Tongue (tissue), 1 donor: ENCODE measurements at regions not wholly inside any gene's neighbourhood (a gene's known extent, or its start where the extent isn't known, plus 50 kb on each side); places are given as distances from the start of the nearest gene placed in this dataset.

Source experiments
- DNase-seq: peaks from one replicate; pipeline ENCODE4 v3.0.0-alpha.2; 2015

DNA sequence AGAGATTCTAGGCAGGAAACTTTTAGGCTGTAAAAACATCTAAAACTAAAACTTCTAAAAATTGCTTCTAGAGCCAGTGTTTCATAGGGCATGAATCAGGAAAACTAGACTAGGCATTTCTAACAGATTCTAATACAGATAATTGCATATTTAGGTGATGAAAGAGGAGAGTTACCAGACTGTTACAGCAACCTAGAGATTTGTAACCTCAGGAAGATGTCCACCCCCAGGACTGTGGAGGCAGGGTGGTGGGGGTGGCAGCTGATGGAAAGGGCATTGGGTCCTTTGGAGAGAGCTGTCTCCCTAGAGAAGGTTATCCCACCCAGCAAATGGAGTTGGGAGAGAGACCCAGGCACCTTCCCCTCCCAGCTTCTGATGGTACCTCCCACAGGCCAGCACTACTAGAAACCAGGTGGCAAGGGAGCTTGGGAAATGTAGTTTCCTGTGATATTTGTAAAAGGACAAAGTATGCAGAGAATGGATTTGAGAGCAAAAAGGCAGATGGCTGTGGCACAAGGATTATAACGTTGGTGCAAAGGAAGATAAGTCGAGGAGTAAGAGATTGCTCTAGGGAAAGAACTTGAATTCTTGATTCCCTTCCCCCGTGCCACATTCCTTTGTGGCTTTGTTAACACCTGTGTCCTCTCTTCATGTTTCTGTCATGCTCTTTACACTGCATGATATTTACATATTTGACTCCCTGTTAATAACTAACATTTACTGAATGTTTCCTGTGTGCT, 75.6 kb upstream of the MGAT5 start:
- DNase-seq = no peak

DNA sequence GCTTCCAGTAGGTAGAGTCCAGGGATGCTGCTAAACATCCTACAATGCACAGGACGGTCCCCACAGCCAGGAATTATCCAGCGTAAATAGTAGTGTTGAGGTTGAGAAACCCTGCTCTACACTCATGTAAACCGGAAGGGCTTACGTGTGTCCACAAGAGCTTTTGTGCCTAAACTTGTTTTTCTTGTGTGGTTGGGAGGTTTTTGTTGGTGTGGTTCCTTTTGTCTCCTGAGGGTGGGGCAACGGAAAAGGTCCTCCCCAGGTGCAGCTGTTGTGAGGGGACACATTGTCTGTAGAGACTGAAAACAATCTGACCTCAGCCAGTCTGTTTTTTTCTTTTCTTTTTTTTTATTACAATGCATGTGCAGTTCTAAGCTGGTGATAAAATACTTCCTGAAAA, 72.7 kb upstream of the MGAT5 start:
- peak; percentile 44 for DNase-seq

DNA sequence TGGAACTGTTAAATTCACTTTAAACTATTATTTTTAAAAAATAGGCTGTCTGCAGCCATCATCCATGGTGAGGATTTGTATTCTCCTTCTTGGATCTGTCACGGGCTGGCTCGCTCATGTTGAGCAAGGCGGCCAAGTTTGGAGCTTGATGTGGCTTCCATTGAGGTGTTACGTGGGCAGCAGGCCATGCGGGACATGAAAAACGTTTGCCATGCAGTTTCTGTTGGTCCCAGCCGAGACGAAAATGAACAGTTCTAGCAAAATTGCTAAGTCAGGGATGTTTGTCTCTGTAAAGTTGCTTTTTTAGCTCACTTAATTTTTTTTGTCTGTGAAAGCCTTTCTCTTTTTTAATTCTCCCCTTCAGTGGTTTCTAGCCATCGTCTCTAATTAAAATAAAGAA, 70.2 kb upstream of the MGAT5 start:
- no peak for DNase-seq

DNA sequence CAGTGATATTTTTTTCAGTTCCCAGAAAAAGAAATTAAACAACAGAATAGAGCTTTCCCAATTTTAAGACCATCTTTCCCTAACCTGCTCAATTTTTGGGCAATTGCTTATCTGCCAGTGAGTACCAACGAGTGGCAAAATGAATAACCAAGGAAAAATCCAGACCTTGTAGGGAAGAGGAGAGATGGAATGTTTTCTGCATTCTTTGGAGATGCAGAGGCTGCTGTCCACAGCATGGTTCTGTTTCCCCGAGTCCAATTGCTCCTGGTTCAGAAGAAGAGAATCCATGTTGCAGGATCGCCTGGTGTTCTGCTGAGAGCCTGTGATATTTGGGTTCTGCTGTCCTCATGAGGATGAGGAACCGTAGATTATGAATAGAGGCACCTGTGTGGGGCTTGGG, 68.2 kb upstream of the MGAT5 start:
- DNase-seq = no peak

DNA sequence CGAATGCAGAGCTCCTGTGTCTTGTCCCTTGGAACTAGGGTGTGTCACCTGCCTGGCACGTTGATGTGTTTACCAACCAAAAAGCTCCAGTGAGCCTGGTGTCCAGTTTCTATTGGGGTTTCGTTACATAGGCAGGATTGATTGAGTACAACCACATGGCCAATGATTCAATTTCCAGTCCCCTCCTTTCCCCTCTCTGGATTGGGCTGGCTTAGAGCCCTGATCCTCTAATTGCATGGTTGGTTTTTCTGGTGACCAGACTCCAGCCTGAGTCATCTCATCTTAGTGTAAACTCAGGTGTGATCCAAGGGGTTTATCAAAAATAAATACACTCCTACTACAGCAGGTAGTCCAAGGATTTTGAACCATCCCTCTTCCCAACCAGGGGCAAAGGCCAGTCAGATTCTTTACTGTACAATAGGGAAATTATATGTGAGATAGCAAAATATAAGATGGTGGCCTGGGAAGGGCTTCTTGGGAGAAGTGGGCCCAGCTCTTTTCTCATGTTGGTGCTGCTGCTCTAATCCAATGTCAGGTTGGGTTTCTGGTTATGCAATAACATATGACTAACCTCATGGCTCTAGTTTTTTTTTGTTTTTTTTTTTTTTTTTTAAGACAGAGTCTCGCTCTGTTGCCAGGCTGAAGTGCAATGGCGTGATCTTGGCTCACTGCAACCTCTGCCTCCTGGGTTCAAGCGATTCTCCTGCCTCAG, 64.7 kb upstream of the MGAT5 start:
- DNase-seq = no peak

DNA sequence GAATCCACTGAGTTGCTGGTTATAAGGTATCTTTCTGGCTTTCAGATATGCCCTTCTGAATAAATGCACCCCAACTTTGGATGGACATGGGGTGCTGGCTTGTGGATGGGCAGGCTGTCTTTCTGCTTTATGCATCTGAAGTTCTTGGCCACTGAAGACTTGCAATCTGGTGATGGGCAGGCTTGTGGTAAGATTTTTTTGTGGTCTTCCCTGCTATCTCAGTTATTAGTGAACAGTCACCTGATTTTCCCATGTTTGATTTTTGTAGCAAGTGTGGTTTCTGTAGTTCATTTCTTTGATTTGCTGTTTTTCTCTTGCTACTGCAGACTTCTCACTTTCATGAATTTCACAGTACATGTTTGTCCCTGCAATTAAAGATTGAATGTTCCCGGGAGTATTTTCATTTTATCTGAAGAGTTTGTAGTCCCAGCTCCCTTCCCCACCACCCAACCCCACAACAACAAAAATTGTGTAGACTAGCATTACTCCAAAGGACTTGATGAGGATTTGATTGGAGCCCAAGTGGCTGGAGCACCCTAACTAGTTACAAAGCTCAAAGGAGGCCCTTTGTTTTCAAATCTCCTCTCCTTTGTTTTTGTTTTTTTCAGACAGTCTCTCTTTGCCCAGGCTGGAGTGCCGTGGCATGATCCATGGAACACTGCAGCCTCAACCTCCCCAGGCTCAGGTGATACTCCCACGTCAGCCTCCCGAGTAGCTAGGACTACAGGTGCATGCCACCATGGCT, 63.6 kb upstream of the MGAT5 start:
- no peak for DNase-seq

DNA sequence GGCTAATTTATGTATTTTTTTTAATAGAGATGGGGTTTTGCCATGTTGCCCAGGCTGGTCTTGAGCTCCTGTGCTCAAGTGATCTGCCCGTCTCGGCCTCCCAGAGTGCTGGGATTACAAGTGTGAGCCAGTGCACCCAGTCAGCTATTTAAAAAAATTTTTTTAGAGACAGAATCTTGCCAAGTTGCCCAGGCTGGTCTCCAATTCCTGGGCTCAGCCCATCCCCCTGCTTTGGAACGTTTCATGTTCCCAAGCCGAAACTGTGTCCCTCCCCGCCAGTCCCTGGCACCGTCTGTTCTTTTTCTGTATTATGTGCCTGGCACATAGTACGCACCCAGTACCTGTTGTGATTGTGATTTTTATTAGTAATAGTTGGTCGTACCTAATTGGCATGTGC, 63.1 kb upstream of the MGAT5 start:
- DNase-seq = no peak

DNA sequence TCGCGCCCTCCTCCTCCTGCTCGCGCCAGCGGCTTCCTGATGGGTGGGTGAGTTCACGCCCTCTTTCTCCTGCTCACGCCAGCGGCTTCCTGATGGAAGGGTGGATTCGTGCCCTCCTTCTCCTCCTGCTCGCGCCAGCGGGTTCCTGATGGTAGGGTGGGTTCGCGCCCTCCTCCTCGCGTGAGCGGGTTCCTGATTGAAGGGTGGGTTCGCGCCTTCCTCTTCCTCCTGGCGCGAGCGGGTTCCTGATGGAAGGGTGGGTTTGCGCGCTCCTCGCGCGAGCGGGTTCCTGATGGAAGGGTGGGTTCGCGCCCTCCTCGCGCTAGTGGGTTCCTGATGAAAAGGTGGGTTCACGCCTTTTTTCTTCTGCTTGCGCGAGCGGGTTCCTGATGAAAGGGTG, 62.0 kb upstream of the MGAT5 start:
- DNase-seq = no peak

DNA sequence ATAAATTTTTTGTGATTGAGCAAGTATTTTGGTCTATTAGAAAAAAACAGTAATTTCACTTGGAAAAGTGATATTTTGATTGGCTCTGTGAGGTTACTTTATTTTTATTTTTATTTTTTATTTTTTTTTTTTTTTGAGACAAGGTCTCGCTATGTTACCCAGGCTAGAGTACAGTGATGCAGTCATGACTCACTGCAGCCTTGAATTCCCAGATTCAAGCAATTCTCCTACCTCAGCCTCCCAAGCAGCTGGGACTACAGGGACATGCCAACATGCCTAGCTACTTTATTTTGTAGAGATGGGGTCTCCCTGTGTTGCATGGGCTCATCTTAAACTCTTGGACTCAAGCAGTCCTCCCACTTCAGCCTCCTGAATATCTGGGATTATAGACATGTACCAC, 60.9 kb upstream of the MGAT5 start:
- no peak for DNase-seq

DNA sequence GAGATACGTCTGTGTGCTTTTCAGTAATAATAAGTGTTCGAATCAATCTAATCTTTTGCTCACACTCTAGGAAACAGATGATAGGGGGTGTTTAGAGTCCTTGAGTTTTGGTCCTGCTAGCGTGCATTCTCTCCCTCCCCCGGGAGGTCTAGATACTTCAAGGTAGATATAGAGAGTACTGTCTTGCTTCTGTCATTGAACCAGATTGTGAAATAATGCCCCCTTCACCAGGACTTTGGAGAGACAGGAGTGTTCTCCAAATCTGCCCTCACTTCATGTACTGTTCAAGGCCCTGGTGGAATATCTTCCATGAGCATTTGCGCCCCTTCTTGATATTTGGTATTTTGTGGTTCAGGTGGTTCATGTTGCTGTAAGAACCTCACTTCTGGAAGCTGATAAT, 59.4 kb upstream of the MGAT5 start:
- DNase-seq = no peak

DNA sequence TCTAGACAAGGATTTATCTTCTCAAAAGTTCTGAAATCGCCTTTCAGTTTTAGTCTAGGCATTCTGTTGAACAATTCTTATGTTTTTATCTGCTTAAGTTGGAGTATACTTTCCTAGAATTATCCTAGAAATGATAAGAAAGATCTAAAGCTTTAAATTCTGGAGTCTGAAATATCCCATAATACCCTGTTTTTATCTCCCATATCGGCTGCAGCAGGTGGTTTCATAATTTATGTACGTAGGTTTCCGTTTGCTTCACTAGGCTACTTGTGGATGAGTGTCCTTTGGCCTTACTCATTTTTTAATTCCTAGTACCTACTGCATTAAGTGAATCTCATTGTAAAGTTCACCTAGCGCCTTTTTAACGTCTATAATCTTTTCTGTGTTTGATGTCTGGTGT, 58.5 kb upstream of the MGAT5 start:
- no peak for DNase-seq

DNA sequence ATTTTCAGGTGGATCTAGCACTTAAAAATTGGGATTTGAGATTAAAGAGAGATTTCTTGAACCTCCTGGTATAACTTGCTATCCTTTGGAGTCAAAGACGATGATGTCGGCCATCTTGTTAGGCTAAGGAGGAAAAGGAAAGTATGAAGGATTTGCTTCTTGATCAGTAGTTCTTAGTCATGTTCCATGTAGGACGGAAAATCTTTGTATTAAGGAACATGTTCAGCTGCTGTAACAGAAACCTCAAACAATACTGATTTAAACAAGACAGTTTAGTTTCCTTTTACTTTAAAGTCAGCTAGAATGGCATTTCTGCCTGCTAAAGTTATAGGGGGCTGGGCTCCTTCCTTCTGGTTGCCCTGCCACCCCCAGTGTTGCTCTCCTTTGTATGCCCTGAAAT, 56.4 kb upstream of the MGAT5 start:
- DNase-seq = no peak

DNA sequence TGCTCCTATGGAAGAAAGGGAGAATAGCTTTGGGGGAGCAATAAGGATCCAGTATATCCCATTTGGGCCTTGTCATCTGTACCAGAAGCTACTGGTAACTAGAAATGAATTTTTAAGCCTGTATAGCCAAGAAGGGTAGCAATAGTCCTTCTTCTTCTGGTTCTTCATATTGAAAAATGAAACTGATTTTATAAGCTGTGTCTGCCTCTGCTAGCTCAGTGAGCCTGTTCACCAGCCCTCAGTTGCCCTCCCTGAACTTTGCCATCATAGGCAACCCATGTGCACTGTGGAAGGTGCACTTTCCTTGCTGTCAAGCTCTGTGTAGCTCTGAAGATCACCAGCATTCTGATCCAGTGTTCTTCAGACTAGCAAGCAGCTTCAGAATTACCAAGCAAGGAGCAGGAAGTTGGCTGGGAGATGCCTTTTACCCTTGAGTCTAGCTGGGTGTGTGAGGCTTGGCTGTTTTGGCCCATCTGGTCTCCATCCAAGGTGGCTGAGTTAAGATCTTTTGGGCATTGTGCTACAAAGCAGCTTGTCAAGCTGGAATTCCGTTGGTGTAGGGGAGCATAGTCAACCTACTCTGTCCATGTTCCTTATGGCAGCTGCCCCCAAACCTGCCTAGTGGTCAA, 55.8 kb upstream of the MGAT5 start:
- no peak for DNase-seq

DNA sequence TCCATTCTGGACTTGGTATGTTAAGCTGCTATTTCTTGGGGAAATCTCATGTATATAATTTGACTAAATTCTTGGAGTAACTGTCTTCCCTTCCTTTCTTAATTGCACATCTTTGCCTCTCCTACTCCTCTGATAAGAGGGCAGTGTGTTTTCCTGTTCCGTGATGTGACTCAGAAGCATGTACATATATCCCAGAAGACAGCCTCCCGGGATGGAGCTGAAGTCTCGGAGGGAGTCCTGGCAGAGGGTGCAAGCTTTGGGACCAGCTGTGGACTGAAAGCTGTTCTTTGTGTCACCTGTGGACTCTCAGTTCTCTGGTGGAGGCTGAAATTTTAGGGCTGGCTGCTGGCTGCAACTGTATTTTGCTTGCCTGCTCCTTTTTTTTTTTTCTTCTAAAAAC, 54.7 kb upstream of the MGAT5 start:
- no peak for DNase-seq

DNA sequence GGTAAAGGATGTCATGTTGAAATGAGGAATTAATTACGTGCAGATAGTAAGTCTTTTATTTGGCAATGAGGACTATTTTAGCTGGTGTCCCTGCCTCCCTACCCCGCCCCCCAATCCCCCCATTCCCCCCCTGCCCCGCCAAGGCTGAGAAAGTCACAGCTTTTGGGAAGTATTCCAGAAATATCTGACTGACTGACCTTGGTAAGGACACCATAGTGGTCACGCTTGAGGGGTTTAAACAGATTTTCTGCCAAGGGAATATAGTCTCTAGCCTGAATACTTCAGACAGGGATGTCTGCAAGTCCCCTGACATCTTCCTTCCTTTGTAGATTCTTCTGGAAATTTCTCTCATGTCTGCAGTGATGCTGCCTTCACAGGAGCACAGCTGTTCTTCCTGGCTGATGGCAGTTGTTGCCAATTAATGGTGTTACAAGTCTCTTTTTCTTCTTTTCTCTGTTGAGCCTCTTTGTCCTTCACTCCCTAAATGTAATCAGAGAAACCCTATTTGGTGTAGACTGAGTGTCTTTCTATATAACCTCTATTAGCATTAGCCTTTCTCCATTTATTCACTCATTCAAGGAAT, 53.7 kb upstream of the MGAT5 start:
- DNase-seq = peak; percentile 43

DNA sequence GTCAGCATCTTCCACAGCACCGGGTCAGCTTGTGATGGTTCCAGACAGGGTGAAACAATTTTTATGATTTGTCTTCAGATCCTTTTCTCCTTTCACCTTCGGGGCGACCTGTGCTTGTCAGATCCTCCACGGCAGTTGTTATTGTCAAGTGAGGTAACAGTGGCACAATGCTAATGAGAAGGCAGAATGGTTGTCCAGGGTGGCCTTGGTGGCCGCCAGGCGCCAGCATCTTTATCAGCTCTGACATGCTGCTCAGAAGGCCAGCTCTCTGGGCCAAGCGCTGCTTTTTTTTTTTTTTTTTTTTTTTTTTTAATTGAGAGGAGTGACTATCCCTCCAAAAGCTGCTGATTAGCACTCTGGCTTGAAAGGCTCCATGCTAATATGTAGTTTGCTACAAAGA, 52.3 kb upstream of the MGAT5 start:
- no peak for DNase-seq

DNA sequence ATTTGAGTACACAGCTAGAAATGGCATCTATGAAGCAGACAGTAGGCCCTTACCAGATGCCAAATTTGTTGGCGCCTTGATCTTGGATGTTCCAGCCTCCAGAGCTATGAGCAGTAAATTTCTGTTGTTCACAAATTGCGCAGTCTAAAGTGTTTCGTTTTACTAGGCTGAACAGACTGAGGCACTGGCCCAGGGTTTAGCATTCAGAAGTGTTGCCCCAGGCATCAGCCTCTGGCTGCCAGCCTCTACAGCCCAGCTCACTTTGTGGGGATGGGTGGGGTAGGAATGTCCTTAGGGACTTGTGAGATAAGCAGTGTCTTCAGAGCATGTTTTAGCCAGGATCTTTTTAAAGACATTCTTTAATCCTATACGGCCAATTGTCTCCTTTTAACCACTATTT, 51.5 kb upstream of the MGAT5 start:
- no peak for DNase-seq

DNA sequence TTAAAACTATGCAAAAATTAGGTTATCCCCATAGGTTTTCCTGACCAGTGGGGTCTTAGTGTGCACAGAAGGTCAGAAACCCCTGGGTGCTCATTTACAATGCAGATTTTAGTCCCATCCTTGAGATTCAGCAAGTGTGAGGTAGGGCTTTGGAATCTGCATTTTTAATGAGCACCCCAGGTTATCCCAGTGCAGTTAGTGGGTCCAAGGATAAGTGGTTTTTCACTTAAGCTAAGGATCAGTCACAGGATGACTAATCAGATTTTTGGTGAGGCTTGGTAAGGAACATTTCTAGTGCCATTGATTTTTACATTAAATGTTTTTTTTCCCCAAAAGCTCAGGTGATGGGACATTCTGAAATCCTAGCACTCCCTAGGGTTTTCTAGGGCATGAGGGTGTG, 50.7 kb upstream of the MGAT5 start:
- DNase-seq = no peak
